RPMI8226 (cell line): ENCODE measurements at regions not wholly inside any gene's neighbourhood (a gene's known extent, or its start where the extent isn't known, plus 50 kb on each side); places are given as distances from the start of the nearest gene placed in this dataset.
"Not testable (repeated sequence)": the region's sequence is repeated elsewhere in the genome, so short reads cannot be mapped to it uniquely, and the experiment has no call there.

Experiments used
- DNase-seq: peaks from one replicate; pipeline ENCODE4 v3.0.0-alpha.2; 2015

DNA sequence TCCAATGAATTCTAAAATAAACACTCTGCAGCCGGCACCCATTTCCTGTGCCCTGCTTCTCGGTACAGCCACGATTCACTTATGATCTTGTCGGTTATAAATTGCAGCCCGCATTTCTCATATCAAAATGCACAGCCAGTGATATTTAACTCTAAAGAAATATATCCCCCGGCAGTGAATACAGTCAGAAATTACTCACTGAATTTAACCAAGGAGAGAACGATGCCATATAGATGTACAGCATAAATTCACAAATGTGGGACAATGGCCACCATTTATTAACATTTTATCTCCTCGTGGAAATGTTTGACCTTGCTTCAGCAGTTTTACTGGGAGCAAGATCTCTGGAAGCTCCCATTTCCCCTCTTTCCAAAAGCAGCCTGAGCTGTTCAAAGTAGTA lies 1517.8 kb downstream of the BRD1 start:
- DNase-seq = no peak

DNA sequence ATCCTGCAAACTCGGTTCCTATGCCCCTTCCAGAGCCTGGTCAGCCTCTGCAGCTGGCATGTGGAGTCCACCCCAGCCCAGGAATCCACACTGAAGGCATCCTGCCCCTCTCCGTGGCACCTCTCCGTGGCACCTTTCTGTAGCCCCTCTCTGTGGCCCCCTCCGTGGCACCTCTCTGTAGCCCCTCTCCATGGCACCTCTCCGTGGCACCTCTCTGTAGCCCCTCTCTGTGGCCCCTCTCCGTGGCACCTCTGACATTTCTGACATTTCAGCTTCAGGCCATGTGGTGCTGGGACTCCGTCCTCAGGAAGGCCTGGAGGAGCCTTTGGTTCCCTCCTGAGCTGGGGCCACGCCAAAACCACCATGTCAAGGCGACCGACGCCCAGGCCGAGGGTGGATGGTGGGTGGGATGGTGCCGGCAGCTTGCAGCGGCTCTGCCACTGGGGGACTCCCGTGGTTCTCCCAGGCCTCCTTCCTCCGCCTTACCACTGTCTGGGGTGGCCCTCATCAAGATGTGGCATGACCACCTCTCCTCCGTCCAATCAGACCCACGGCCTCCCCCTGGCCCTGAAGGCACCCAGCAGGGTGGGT lies 1518.5 kb downstream of the BRD1 start:
- no peak for DNase-seq

DNA sequence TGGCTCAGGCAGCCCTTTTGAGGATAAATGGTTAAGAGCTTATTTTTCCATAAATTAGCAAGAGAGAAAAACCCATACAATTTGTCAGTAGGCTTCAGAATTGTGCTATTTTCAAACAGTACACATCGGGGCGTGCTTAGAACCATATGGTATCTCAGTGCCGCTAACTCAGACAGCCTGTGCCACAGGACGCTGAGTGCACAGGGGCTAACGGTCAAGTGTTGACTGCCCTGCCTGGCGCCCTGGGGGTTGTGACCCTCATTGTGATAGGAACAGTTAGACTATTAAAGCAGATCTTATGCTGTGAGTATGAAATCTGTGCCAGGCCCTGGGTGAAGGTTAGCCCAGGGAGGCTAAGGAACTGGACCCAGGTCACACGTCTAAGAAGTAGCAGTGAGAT lies 1519.7 kb downstream of the BRD1 start:
- DNase-seq = no peak

DNA sequence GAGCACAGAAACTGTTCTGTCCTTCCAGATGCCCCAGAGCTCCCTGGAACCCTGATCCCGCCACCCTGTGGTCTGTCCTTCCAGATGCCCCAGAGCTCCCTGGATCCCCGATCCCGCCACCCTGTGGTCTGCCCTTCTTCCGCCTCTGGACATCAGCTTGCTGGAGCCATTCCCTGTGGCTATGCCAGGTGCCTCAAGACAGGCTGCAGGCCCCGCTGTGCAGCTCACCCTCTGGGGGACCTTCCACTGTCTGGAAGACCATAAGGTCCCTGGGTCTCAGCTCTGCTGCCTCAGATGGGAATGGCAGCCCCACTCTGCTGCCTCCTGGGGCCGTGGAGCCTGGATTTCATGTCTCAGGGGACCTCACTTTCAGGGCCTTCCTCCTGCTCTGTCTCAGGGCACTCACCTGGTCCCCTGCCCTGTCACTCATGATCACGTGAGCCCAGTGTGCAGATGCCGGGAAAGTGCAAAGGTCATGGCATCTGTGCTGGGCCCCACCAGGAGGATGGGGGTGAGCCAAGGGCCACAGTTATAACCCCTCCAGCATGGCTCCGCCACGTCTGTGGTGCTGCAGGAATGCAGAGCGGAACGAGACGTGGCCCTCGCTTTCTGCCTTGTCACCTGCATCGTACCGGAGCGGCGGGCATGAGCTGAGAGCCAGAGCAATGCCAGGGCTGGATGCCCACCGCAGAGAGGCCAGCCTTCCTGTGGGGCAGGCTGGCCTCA lies 1520.7 kb downstream of the BRD1 start:
- no peak for DNase-seq

GRCh38 chr22:48306284-48306683 lies 1521.4 kb downstream of the BRD1 start:
- DNase-seq = no peak

- no peak for DNase-seq
Measured at GRCh38 chr22:48305726-48306235, 1521.9 kb downstream of the BRD1 start.

DNA sequence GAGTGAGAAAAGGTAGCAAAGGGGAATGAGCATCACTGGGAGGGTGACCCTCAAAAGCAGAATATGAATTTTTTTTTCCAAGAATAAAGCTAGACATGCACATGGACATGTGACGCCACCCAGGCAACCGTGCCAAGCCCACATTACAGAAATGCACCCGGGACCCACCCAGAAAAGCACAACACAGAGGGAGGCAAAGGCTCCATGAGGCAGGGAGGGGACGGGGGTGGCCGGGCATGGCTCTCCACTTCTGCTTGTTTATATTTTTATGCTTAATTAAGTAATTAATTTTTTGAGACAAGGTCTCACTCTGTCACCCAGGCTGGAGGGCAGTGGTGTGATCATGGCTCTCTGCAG lies 1524.3 kb downstream of the BRD1 start:
- DNase-seq = no peak

GRCh38 chr22:48302657-48303368 lies 1524.9 kb downstream of the BRD1 start:
- DNase-seq = no peak

DNA sequence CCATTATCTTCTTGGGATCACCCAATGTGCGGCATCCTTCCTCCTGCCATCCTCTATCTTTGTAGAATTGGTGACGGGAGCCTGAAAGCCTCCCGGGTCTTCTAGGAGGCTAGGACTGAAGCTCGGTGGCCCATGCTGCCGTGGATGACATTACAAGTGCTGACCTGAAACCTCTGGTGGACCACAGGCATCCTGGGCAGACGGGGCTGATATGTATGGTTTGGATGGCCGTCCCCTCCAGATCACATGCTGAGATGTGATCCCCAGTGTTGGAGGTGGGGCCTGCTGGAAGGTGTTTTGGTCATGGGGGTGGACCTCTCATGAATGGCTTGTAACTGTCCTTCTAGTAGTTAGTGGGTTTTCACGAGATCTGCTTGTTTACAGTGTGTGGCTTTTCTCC lies 1525.8 kb downstream of the BRD1 start:
- DNase-seq = no peak

DNA sequence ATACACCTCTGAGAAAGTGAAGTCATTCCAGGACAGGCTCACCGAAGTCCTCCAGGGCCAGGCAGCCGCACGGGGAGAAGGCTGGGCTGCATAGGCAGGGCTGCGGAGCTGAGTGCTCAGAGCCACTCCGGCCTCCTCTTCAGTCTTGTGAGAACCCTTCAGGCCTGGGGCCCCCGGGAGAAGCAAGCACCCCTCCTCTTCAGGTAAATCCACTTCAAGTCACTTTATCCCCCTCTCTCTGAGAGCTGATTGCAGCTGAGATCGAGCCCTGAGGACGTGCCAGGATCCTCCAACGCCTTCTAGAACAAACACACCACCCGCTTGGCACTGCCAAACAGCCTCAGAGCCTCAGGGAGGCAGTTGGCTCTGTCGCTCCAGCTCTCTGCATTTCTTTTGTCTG lies 1526.3 kb downstream of the BRD1 start:
- DNase-seq = no peak

DNA sequence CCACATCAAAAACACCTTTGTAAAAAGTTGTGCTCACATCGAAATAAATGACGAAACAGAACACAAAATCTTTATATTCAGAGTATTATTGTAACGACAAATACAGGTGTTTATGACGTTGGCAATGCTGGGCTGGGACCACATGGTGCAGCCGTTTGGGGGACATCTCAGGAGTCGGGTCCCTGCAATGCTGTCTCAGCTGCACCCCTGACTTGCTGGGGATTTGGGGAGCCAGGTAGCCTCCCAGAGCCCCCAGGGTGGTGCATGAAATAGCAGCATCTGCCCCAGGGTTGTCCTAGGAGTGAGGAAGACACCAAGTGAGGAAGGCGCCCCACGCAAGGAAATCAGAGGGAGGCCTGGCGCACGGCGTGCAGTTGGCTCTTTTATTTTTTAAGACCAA lies 1526.8 kb downstream of the BRD1 start:
- DNase-seq = no peak

GRCh38 chr22:48299801-48300200 lies 1527.9 kb downstream of the BRD1 start:
- DNase-seq = no peak

DNA sequence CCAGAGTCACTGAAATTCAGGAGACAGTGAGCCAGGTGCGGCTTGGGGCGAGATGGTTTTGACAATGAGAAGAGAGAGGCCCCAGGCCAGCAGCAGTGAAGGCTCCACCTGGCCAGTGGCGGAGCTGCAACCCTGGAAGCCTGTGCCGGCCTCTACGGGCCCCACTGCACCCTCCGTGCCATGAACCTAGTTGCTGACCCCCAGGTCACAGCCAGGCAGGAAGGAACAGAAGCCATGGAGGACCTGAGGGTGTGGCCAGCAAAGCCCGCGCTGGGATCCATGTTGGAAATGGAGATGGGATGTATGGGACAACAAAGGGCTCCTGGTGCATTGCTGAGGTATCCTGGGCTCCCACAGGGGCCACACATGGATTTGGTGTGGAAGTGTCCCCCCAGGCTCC lies 1528.5 kb downstream of the BRD1 start:
- no peak for DNase-seq

DNA sequence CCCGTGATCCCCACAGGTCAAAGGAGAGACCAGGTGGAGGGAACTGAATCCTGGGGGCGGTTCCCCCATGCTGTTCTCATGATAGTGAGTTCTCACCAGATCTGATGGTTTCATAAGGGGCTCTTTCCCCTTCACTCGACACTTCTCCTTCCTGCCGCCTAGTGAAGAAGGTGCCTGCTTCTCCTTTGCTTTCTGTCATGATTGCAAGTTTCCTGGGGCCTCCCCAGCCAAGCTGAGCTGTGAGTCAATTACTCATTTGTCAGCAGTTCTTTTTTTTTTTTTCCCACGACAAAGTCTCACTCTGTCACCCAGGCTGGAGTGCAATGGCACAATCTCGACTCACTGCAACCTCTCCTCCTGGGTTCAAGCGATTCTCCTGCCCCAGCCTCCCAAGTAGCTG lies 1530.4 kb downstream of the BRD1 start:
- peak; percentile 36 for DNase-seq

- DNase-seq = not testable (repeated sequence)
Measured at GRCh38 chr22:48289954-48290353, 1527.5 kb downstream of the TBC1D22A start.

GRCh38 chr22:48288376-48288940 lies 1526.0 kb downstream of the TBC1D22A start:
- no peak for DNase-seq

GRCh38 chr22:48287031-48287430 lies 1524.6 kb downstream of the TBC1D22A start:
- no peak for DNase-seq

- no peak for DNase-seq
Measured at GRCh38 chr22:48284671-48285070, 1522.2 kb downstream of the TBC1D22A start.

DNA sequence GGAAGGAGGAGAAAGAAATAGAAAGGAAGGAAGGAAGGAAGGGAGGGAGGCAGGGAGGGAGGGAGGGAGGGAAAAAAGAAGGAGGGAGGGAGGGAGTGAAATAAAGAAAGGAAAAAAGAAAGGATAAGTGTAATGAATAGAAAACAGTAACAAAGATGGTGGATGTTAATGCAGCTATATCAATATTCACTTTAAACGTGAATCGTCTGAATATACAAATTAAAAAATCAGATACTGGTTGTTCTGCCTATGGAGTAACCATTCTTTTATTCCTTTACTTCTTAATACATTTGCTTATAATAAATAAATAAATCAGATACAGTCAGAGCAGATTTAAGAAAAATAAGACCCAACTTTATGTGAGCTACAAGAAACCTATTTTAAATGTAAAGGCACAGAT lies 1520.4 kb downstream of the TBC1D22A start:
- no peak for DNase-seq

DNA sequence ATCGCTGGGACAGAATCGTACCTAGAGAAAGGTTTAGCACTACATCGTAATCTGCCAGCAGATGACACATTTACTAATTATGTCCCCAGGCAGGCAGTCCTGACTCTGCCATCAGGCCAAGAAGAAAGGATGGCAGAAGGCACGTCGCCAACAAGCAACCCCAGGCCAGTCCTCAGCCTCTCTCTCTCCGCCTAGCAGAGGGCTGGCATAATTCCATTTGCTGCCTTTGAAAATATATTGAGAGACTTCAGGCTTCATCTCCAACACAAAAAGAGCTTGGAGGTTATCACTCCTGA lies 1517.0 kb downstream of the TBC1D22A start:
- no peak for DNase-seq

DNA sequence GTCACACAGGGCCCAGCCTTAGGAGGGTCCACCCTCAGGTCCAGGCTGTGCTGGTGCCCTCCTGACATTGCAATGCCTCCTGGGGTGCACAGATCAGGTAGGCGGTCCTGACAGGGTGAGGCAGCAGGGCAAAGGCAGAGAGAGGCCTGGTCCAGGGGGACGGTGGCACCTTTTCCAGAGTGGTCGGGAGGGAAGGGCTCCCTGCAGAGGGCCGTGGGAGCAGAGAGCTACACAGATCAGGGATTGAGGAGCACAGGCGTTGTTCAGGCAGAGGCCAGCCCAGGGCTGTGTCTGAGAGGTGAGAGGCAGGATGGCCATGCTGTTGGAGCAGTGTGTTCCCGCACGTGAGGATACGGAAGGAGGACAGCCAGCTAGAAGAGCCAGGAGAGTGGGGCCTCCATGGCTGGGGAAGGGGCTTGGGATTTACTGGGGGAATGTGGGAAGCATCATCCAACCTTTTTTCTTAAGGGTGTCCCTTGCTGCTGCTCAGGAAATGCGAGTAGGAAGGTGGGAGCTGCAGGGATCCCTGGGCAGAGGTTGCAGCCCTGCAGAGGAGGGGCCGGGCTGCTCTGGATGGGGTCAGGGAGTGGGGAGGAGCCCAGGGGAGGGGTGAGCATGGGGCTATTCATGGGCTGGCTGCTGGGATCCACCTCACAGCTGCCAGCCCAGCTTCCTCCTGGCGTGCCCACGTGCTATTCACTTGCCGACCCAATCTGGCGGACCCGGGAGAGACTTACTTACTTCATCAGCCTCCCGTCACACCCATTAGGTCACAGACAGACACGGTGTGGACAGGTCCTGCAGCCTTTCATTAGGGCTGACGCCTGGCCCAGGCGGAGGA lies 1516.4 kb downstream of the TBC1D22A start:
- no peak for DNase-seq

- DNase-seq = no peak
Measured at GRCh38 chr22:48277868-48278581, 1515.6 kb downstream of the TBC1D22A start.
